ENCODE measurements at regions not wholly inside any gene's neighbourhood (a gene's known extent, or its start where the extent isn't known, plus 50 kb on each side); places are given as distances from the start of the nearest gene placed in this dataset.

DNA sequence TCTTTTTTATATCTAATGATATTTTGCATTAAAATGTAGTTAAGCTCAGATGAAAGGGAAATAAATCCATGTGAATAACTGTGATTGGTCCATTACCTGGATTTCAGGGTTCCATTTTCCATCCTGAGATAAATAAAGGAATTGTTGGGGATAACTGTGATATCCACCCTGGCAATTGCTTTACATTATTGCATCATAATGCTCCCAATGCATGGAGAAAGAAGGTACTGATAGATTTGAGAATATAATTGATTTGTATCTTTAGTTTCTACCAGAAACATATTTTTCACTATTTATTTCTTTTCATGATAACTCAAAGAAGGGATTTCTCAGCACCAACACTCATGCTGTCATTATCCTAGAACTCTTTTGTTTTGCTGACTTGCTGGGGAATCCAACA lies 102.0 kb upstream of the KCNQ5 start:
- no peak for TF ChIP-seq RAD21 (IDR thresholded peaks at IDR 0.05; ENCODE audit: low read depth)
- TF ChIP-seq EGR1 (IDR thresholded peaks at IDR 0.05): no peak
- no peak for TF ChIP-seq TCF12 (IDR thresholded peaks at IDR 0.05; ENCODE audit: low read depth)
